ENCODE measurements at regions not wholly inside any gene's neighbourhood (a gene's known extent, or its start where the extent isn't known, plus 50 kb on each side); places are given as distances from the start of the nearest gene placed in this dataset.
A peak's percentile ranks its signal among the peaks of the same experiment; 100 is the strongest.
"Not testable (repeated sequence)": the region's sequence is repeated elsewhere in the genome, so short reads cannot be mapped to it uniquely, and the experiment has no call there.

DNA sequence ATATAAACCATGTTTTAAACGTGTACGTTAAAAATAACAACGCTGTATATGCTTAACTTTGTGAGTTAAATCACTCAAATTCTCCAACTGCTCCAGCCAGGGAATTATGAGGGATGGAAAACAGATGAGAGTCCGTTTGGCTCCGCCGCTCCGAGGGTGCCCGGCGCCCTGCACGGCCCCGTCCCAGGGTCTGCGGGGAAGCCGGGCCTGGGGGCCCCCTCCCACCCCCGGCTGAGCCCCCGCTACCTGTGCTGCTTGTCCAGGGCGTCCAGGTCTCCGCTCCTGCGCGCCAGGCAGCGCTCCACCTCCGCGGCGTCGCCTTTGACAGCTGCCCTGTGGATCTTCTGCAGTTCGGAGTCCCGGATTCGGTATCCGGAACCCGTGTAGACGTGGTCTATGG, 415.5 kb downstream of the FOXD4L4 start:
- DNase-seq (ENCODE audit: low read depth in 2 of 2); H3K4me3 ChIP-seq (replicated peaks in 1 of 2; ENCODE audit: low read depth in 2 of 2, low read length in 2 of 2): not testable (repeated sequence)

GRCh38 chr9:66153021-66153725, 416.2 kb downstream of the FOXD4L4 start:
- not testable (repeated sequence) for H3K4me3 ChIP-seq (replicated peaks in 1 of 2; ENCODE audit: low read depth in 2 of 2, low read length in 2 of 2)
- peak; percentile 52 to 65 for DNase-seq (ENCODE audit: low read depth in 2 of 2)
- TF ChIP-seq, protein P1, sequence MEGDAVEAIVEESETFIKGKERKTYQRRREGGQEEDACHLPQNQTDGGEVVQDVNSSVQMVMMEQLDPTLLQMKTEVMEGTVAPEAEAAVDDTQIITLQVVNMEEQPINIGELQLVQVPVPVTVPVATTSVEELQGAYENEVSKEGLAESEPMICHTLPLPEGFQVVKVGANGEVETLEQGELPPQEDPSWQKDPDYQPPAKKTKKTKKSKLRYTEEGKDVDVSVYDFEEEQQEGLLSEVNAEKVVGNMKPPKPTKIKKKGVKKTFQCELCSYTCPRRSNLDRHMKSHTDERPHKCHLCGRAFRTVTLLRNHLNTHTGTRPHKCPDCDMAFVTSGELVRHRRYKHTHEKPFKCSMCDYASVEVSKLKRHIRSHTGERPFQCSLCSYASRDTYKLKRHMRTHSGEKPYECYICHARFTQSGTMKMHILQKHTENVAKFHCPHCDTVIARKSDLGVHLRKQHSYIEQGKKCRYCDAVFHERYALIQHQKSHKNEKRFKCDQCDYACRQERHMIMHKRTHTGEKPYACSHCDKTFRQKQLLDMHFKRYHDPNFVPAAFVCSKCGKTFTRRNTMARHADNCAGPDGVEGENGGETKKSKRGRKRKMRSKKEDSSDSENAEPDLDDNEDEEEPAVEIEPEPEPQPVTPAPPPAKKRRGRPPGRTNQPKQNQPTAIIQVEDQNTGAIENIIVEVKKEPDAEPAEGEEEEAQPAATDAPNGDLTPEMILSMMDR (IDR thresholded peaks at IDR 0.05; ENCODE audit: low read depth, low read length), result peak; percentile 22

DNA sequence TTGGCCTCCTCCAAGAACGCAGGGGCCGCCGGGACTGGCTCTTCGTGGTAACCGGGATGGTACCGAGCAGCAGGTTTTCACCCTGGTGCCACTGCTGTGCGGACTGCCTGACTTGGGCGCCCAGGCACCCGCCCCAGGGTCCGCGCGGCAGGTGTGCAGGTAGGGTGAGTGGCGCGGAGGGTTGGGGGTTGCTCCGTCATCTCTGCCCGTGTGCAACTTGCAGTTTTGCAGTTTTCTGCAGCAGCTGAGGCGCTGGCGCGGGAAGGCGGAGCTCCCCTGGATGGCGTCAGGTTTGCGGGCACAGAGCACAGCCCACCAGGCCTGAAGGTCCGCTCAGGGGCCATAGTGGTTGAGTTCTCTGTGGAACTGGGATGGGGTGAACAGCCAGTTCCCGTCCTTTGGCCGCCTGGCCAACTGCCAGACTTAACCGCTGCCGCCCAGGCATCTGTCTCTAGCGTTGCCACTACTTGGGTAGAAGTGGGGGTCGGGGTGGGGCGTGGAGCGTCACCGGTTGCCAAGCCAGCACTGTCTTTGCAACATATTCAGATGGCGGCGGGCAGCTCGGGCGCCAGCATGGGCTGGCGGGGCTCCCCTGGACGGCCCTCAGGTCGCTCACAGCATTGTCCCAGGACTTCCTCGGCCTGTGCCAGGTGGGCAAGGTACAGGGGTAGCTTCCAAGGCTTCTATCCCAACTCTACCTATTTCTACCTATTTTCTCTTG, 417.2 kb downstream of the FOXD4L4 start:
- DNase-seq (ENCODE audit: low read depth in 2 of 2); H3K4me3 ChIP-seq (replicated peaks in 1 of 2; ENCODE audit: low read depth in 2 of 2, low read length in 2 of 2): not testable (repeated sequence)

GRCh38 chr9:66182316-66182715, 445.4 kb downstream of the FOXD4L4 start:
- not testable (repeated sequence) for H3K4me3 ChIP-seq (replicated peaks in 1 of 2; ENCODE audit: low read depth in 2 of 2, low read length in 2 of 2); DNase-seq (ENCODE audit: low read depth in 2 of 2)

DNA sequence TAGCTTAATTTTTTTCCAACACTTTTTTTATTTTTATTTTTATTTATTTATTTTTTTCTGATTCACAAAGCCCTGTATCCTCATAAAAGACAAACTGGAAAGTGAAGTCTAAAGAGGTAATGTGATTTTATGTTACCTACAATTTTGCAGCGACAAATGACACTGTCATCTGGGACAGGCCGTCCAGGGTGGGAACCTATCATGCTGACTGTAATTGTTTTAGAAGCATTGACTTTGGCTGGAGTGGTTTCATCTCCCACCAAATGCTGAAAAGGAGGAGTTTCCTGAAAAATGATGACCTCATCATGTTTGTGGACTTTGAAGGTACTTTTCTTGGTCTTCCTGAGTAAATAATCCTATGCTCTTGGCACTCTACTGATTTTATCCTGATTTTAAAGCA, 446.7 kb downstream of the FOXD4L4 start:
- DNase-seq (ENCODE audit: low read depth in 2 of 2); H3K4me3 ChIP-seq (replicated peaks in 1 of 2; ENCODE audit: low read depth in 2 of 2, low read length in 2 of 2): not testable (repeated sequence)

DNA sequence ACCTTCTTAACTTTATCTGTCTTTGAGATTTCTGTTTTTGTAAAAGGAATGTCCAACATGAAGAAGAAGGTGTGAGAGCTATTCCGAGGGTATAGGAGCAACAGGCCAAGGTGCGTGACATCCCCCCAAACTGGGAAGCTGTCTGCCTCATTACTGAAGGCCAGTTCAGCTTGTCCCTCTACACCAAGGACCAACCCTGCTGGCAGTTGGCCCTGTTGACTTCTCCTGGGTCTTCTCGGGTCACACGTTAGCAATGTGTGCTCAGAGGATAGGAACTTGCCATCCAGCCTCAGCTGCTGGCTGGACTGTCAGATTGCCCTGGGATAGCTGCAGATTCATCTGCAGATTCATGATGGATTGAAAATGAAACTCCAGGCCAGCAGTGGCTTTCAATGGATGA, 460.3 kb downstream of the FOXD4L4 start:
- not testable (repeated sequence) for DNase-seq (ENCODE audit: low read depth in 2 of 2); H3K4me3 ChIP-seq (replicated peaks in 1 of 2; ENCODE audit: low read depth in 2 of 2, low read length in 2 of 2)

- not testable (repeated sequence) for DNase-seq (ENCODE audit: low read depth in 2 of 2); H3K4me3 ChIP-seq (replicated peaks in 1 of 2; ENCODE audit: low read depth in 2 of 2, low read length in 2 of 2)
Measured at GRCh38 chr9:66198421-66198820, 461.5 kb downstream of the FOXD4L4 start.

DNA sequence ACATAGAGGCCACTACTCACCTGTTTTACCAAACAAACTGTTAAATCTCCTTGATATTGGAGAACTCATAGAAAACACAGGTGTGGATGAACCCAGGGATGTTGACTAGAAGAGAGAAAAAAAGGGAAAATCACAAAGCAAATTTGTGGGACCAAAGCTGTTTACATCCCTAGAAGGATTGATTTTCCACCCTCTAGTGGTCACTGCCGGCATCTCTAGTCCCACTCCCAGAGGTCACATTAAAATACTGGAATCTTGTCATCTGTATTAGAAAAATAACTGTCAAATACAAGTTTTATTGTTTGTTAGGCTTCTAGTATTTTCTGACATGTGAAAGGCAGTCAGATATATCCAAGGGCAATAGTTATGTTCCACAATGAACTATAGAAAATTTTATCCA, 469.7 kb downstream of the FOXD4L4 start:
- not testable (repeated sequence) for DNase-seq (ENCODE audit: low read depth in 2 of 2); H3K4me3 ChIP-seq (replicated peaks in 1 of 2; ENCODE audit: low read depth in 2 of 2, low read length in 2 of 2)

DNA sequence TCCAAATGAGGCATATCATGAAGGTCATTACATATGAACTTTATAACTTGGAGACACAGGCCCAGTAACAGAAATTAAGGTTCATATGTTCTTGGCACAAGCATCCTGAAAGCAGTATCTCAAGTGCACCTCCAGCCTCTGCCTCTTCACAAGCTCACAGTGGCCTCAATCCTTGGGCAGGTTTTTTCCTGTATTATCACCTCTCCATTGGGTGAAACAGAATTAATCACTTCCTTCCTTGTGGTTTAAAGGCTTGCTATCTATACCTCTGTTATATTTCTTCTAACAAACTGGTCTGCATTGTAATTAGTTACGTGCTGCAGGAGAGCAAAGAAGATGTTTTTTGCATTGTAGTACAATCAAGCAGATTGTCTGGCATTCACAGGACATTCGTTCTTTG, 471.0 kb downstream of the FOXD4L4 start:
- DNase-seq (ENCODE audit: low read depth in 2 of 2); H3K4me3 ChIP-seq (replicated peaks in 1 of 2; ENCODE audit: low read depth in 2 of 2, low read length in 2 of 2): not testable (repeated sequence)

DNA sequence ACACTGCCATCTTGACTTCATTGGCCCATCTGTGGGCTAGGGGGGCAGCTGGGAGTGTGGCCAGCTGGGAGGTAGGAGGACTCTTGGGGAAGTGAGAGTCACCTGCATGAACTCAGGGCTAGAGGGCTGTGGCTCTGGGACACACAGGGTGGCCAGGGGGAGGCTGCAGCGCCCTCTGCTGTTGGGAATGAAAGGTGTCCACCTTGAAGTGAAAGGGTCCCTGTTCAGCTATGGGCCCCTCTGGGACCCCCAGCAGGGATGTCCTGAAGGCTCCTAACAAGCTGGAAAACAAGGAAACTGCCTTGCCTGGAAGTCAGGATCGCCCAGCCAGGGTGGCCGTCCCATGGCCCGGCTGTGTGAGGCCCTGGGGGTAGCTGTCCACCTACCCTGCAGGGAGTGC, 507.8 kb downstream of the FOXD4L4 start:
- not testable (repeated sequence) for DNase-seq (ENCODE audit: low read depth in 2 of 2); H3K4me3 ChIP-seq (replicated peaks in 1 of 2; ENCODE audit: low read depth in 2 of 2, low read length in 2 of 2)

DNA sequence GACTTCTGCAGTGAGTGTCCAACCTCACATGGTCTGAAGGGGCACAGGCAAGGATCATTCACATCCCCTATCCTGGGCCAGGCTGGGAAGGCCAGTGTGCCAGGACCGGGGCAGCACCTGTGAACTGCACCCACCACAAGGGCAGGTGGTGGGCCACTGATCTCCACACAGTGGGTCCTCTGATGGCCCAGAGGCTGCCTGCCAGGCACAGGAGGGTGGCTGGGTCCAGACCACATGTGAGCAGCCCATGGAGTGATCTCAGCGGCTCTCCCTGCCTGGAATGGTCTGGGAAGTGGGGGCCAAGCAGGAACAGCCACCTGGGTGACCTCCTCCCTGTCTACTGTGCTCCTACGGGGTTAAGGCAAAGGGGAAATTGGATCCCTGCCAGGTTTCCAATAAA, 508.5 kb downstream of the FOXD4L4 start:
- not testable (repeated sequence) for H3K4me3 ChIP-seq (replicated peaks in 1 of 2; ENCODE audit: low read depth in 2 of 2, low read length in 2 of 2); DNase-seq (ENCODE audit: low read depth in 2 of 2)

DNA sequence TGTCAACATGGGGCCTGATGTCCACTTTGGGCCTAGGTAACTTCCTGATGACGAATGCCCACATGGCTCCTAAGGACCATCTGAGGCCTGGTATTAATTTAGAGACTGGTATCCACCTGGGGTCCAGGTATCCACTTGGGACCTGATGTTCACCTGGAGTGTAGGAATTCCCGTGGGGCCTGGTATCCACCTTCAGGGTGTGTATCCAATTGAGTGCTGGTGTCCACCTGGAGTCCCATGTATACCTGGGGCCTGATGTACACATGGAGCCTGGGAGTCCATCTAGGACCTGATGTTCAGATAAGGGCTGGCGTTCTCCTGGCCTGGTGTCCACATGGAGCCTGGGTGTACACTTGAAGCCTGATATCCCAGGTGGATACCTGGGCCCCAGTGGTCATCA, 520.6 kb downstream of the FOXD4L4 start:
- H3K4me3 ChIP-seq (replicated peaks in 1 of 2; ENCODE audit: low read depth in 2 of 2, low read length in 2 of 2); DNase-seq (ENCODE audit: low read depth in 2 of 2): not testable (repeated sequence)

GRCh38 chr9:66261576-66261975, 524.6 kb downstream of the FOXD4L4 start:
- DNase-seq (ENCODE audit: low read depth in 2 of 2); H3K4me3 ChIP-seq (replicated peaks in 1 of 2; ENCODE audit: low read depth in 2 of 2, low read length in 2 of 2): not testable (repeated sequence)

DNA sequence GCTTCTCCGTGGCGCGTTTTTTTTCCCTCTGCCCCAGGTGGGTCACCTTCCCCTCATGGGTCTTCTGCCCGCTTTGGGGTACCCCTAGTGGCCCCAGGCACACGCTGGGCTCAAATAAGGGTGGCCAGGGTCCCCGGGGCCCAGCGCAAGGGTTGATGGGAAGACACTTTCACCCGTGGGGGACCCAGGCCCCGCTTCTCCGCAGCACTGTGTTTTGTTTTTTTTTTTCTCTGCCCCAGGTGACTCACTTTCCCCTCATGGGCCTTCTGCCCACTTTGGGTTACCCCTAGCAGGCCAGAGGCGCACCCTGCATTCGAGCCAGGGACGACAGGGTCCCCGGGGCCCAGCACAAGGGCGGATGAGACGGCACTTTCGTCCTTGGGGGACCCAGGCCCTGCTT, 526.7 kb downstream of the FOXD4L4 start:
- not testable (repeated sequence) for H3K4me3 ChIP-seq (replicated peaks in 1 of 2; ENCODE audit: low read depth in 2 of 2, low read length in 2 of 2); DNase-seq (ENCODE audit: low read depth in 2 of 2)

GRCh38 chr9:66264786-66265185, 527.8 kb downstream of the FOXD4L4 start:
- not testable (repeated sequence) for DNase-seq (ENCODE audit: low read depth in 2 of 2); H3K4me3 ChIP-seq (replicated peaks in 1 of 2; ENCODE audit: low read depth in 2 of 2, low read length in 2 of 2)

DNA sequence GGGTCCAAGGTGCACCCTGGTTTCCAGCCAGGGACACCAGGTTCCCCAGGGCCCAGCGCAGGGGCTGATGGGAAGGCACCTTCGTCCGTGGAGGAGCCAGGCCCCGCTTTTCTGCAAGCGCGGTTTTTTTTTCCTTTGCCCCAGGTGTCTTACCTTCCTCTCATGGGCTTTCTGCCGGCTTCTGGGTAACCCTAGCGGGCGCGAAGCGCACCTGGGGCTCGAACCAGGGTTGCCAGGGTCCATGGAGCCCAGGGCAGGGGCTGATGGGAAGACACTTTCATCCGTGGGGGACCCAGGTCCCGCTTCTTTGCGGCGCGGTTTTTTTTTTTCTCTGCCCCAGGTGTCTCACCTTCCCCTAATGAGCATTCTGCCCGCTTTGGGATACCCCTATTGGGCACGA, 529.3 kb downstream of the FOXD4L4 start:
- not testable (repeated sequence) for DNase-seq (ENCODE audit: low read depth in 2 of 2); H3K4me3 ChIP-seq (replicated peaks in 1 of 2; ENCODE audit: low read depth in 2 of 2, low read length in 2 of 2)

- H3K4me3 ChIP-seq (replicated peaks in 1 of 2; ENCODE audit: low read depth in 2 of 2, low read length in 2 of 2); DNase-seq (ENCODE audit: low read depth in 2 of 2): not testable (repeated sequence)
Measured at GRCh38 chr9:66266856-66267430, 530.0 kb downstream of the FOXD4L4 start.

DNA sequence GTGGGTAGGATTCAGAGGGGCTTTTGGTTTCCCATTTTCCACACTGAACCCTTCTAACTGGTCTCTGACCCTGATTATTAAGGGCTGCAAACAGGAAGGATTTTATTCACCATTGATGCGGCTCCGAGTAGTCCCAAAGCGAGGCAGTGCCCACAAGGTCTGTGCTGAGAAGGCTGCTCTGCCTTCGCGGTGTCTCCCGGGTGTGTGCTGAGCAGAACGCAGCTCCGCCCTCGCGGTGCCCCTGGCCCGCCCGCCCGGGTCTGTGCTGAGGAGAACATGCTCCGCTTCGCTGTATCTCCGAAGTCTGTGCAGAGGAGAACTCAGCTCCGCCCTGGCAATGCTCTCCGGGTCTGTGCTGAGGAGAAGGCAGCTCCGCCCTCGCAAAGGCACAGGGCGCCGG, 530.7 kb downstream of the FOXD4L4 start:
- H3K4me3 ChIP-seq (replicated peaks in 1 of 2; ENCODE audit: low read depth in 2 of 2, low read length in 2 of 2); DNase-seq (ENCODE audit: low read depth in 2 of 2): not testable (repeated sequence)
